Coronary artery (tissue), 2 donors: ENCODE measurements at regions not wholly inside any gene's neighbourhood (a gene's known extent, or its start where the extent isn't known, plus 50 kb on each side); places are given as distances from the start of the nearest gene placed in this dataset.

Source experiments
- DNase-seq: peaks from one replicate; pipeline ENCODE4 v3.0.0-alpha.2; 2017; ENCODE audit warnings: low spot score
- H3K27ac ChIP-seq, 2 donors: fragments of 200-600 bp; sonication (generic); one replicate each; pipeline ENCODE4 v1.5.1; 2016 to 2019
- H3K4me3 ChIP-seq: fragments of 200-600 bp; sonication (generic); 2 replicates; pipeline ENCODE4 v1.5.1; 2016; ENCODE audit warnings: mild to moderate bottlenecking, moderate library complexity
- CTCF ChIP-seq: fragments of 200-600 bp; sonication (generic); IDR thresholded peaks from one replicate; pipeline ENCODE4 v1.5.1; 2019; ENCODE audit warnings: antibody characterized with exemption

DNA sequence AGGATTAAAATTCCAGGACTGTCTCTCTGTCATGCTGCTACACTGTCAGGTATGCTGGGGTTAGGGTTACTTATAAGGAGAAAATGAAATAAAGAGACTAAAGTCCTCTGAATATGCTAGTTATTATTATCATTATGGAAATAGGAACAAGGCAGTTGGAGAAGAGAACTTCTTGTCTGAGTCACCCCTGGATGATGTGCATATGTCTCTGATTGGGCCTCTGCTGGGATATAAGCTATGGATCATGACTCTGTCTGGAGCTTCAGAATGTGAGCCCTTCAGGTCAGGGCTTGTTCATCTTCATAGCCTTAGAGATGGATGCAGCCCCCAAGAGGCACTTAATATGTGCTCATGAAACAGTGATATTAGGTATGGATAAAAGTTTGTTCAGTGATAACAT is 569.6 kb downstream of the EPHB1 start:
- H3K4me3 ChIP-seq = no peak overlapping the region
- no peak for DNase-seq

DNA sequence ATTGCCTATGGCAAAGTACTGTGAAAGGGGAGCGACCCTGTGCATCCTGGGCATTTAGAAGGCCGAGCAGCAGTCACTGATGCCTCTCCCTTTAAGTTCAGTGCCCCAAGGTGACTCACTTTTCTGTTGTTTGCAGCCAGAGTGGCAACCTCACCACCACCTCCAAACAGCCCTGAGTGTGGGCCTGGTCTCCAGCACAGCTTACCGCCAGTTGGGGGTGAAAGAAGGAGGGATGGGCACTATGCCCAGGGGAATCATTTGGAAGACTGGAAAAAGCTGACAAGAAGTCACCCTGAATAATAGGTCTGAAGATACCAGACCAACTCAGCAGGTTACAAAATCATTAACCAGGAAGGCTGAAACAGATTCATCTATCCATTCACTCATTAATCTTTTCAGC is 571.8 kb downstream of the EPHB1 start:
- H3K27ac ChIP-seq = no peak overlapping the region
- TF ChIP-seq CTCF = no peak
- no peak for DNase-seq
- no peak overlapping the region for H3K4me3 ChIP-seq

More for the DNA sequence above, 569.6 kb downstream of the EPHB1 start:
- TF ChIP-seq CTCF = no peak
- no peak overlapping the region for H3K27ac ChIP-seq

DNA sequence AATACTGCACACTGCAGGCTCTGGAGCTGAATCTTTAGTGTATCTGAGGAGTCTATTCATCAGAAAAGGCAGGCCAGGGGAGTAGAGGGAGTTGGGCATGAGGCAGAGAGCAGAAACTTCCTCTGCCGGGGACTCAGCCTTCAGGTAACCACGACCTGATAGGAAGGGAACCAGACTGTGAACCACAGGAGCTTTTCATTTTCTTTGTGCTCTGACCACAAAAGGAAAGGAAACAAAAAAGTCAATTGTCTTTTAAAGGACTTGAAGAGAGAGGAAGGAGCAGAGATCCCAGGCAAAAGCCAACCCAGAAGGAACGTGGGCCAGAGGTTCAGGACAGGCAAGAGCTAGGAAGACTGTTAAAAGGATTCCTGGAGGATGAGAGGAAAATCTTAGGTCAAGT is 573.3 kb downstream of the EPHB1 start:
- no peak overlapping the region for H3K27ac ChIP-seq
- no peak for TF ChIP-seq CTCF
- no peak overlapping the region for H3K4me3 ChIP-seq
- DNase-seq = no peak

DNA sequence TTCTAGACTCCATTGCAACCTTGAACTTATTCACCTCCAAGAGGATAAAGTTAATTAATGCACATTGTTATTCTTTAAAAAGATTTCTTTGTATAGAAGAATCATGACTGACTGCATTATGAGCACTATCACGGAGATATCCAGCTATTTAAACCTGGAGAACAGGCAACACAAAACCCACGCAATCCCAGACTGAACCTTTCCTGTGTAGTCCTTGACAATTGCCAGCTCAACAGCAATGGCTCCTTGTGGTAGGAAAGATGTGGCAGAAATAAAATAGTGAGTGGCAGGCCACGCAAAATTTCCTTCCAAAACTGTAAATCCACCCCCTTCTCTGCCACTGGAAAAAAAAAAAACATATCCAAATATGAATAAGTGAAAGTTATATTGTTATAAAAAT is 573.7 kb downstream of the EPHB1 start:
- no peak for DNase-seq
- TF ChIP-seq CTCF = no peak
- Histone ChIP-seq H3K4me3 (no peak overlapping the region), H3K27ac (no peak overlapping the region)

DNA sequence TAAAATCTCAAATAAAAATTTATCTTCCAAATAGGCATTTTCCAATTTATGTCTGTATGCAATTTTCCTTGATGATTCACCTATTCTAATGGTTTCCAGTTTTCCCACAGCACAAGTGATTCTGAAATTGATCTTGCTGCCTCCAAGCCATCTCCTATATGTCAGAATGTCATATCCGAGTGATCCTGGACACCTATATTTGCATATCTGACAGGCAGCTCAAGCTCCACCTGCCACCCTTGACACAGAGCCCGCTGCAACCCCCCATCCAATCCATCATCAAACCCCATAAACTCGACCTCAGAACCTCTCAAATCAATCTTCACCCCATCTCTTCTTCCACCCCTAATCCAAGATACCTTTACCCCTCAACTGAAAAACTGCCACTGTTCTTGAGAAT is 579.5 kb downstream of the EPHB1 start:
- DNase-seq = no peak
- Histone ChIP-seq H3K4me3 (no peak overlapping the region), H3K27ac (no peak overlapping the region)
- no peak for TF ChIP-seq CTCF

GRCh38 chr3:135382188-135382587 is 583.3 kb upstream of the PPP2R3A start:
- Histone ChIP-seq H3K27ac (no peak overlapping the region), H3K4me3 (no peak overlapping the region)
- no peak for TF ChIP-seq CTCF
- DNase-seq = no peak

DNA sequence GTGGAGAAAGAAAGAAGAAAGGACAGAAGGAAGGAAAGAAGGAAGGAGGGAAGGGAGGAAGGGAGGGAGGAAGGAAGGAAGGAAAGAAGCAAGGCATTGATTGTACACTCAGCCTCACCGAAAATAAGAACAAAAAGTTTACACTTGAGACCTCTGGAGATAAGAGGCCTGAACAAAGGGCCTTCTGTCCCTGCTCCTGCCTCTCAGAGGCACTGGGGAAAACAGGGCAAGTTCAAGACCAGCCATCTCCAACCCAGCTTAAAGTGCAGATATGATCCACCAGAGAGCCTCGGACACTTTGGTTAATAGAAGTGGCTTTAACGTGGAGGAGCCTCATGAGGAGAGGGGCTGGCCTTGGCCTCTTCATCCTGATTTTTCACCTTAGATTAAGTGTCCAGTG is 582.9 kb upstream of the PPP2R3A start:
- Histone ChIP-seq H3K4me3 (no peak overlapping the region), H3K27ac (no peak overlapping the region)
- TF ChIP-seq CTCF = no peak
- DNase-seq = no peak
